Kidney capillary endothelial cell (primary cell): ENCODE measurements at regions not wholly inside any gene's neighbourhood (a gene's known extent, or its start where the extent isn't known, plus 50 kb on each side); places are given as distances from the start of the nearest gene placed in this dataset.
"Not testable (repeated sequence)": the region's sequence is repeated elsewhere in the genome, so short reads cannot be mapped to it uniquely, and the experiment has no call there.

Experiments used
- DNase-seq: peaks from one replicate; pipeline ENCODE4 v3.0.0-alpha.2; 2018; ENCODE audit warnings: low spot score

GRCh38 chr10:25713894-25714240, 220.2 kb upstream of the MYO3A start:
- DNase-seq = no peak

GRCh38 chr10:25724241-25724640, 209.8 kb upstream of the MYO3A start:
- no peak for DNase-seq

GRCh38 chr10:25725917-25726716, 207.9 kb upstream of the MYO3A start:
- peak; percentile 48 for DNase-seq

- no peak for DNase-seq
These were observed 195.3 kb upstream of the MYO3A start for GRCh38 chr10:25738776-25739175.

GRCh38 chr10:25743832-25744231, 190.2 kb upstream of the MYO3A start:
- DNase-seq = no peak

GRCh38 chr10:25744574-25744973, 189.5 kb upstream of the MYO3A start:
- DNase-seq = no peak

GRCh38 chr10:25745976-25746375, 188.1 kb upstream of the MYO3A start:
- DNase-seq = no peak

- no peak for DNase-seq
These were observed 186.9 kb upstream of the MYO3A start for GRCh38 chr10:25747084-25747483.

- no peak for DNase-seq
These were observed 185.5 kb upstream of the MYO3A start for GRCh38 chr10:25748509-25748908.

- no peak for DNase-seq
These were observed 180.3 kb upstream of the MYO3A start for GRCh38 chr10:25753776-25754175.

GRCh38 chr10:25755874-25756273, 178.2 kb upstream of the MYO3A start:
- not testable (repeated sequence) for DNase-seq

GRCh38 chr10:25756784-25757183, 177.2 kb upstream of the MYO3A start:
- DNase-seq = no peak

GRCh38 chr10:25758041-25758457, 176.0 kb upstream of the MYO3A start:
- peak; percentile 25 for DNase-seq

GRCh38 chr10:25758511-25758910, 175.5 kb upstream of the MYO3A start:
- no peak for DNase-seq

- no peak for DNase-seq
These were observed 172.1 kb upstream of the MYO3A start for GRCh38 chr10:25761937-25762336.

GRCh38 chr10:25766213-25766612, 167.8 kb upstream of the MYO3A start:
- DNase-seq = no peak

GRCh38 chr10:25766687-25767221, 167.3 kb upstream of the MYO3A start:
- DNase-seq = no peak

- DNase-seq = no peak
These were observed 165.9 kb upstream of the MYO3A start for GRCh38 chr10:25768167-25768566.

- no peak for DNase-seq
These were observed 155.4 kb upstream of the MYO3A start for GRCh38 chr10:25778646-25779045.

GRCh38 chr10:25786161-25786560, 147.9 kb upstream of the MYO3A start:
- no peak for DNase-seq

GRCh38 chr10:25786899-25787298, 147.1 kb upstream of the MYO3A start:
- no peak for DNase-seq

GRCh38 chr10:25797888-25798429, 136.1 kb upstream of the MYO3A start:
- no peak for DNase-seq

GRCh38 chr10:25804505-25804904, 129.5 kb upstream of the MYO3A start:
- no peak for DNase-seq

- no peak for DNase-seq
These were observed 128.0 kb upstream of the MYO3A start for GRCh38 chr10:25805986-25806385.
